GM11168 (cell line): ENCODE measurements at regions not wholly inside any gene's neighbourhood (a gene's known extent, or its start where the extent isn't known, plus 50 kb on each side); places are given as distances from the start of the nearest gene placed in this dataset.
"Not testable (repeated sequence)": the region's sequence is repeated elsewhere in the genome, so short reads cannot be mapped to it uniquely, and the experiment has no call there.

Experiments
- in situ Hi-C: fragments of 300-500 bp; cut with MboI; formaldehyde crosslinking; loops from one replicate; pipeline ENCODE4 v1.12.0; 2022; ENCODE audit warnings: low sequenced_read_pairs; ENCODE audit not compliant: unreplicated experiment

GRCh38 chr4:101441446-101441845, 94.1 kb upstream of the PPP3CA start:
- in situ Hi-C loops, result no loop called here

GRCh38 chr4:101439926-101440325, 92.6 kb upstream of the PPP3CA start:
- in situ Hi-C loops, result no loop called here

GRCh38 chr4:101421386-101421785, 74.1 kb upstream of the PPP3CA start:
- in situ Hi-C loops, result no loop called here

- in situ Hi-C loops, result no loop called here
Measured at GRCh38 chr4:101420661-101421060, 73.3 kb upstream of the PPP3CA start.

GRCh38 chr4:101419336-101420135, 72.2 kb upstream of the PPP3CA start:
- in situ Hi-C loops, result no loop called here

GRCh38 chr4:101418466-101418865, 71.1 kb upstream of the PPP3CA start:
- in situ Hi-C loops, result no loop called here

- in situ Hi-C loops, result no loop called here
Measured at GRCh38 chr4:101418055-101418454, 70.7 kb upstream of the PPP3CA start.

GRCh38 chr4:101417046-101417445, 69.7 kb upstream of the PPP3CA start:
- in situ Hi-C loops, result no loop called here

GRCh38 chr4:101415962-101416361, 68.6 kb upstream of the PPP3CA start:
- in situ Hi-C loops, result no loop called here

GRCh38 chr4:101414496-101414895, 67.2 kb upstream of the PPP3CA start:
- in situ Hi-C loops, result no loop called here

GRCh38 chr4:101411926-101412325, 64.6 kb upstream of the PPP3CA start:
- in situ Hi-C loops, result no loop called here

GRCh38 chr4:101411281-101411910, 64.1 kb upstream of the PPP3CA start:
- in situ Hi-C loops, result not testable (repeated sequence)

- in situ Hi-C loops, result no loop called here
Measured at GRCh38 chr4:101400096-101400495, 52.8 kb upstream of the PPP3CA start.

GRCh38 chr4:101398807-101399206, 51.5 kb upstream of the PPP3CA start:
- in situ Hi-C loops, result loop anchor here (10.0 kb wide), 1 partner anchor 974 kb away; no protein-coding TSS in a partner anchor
